Effector memory CD8-positive, alpha-beta T cell (primary cell): ENCODE measurements at regions not wholly inside any gene's neighbourhood (a gene's known extent, or its start where the extent isn't known, plus 50 kb on each side); places are given as distances from the start of the nearest gene placed in this dataset.
"Not testable (repeated sequence)": the region's sequence is repeated elsewhere in the genome, so short reads cannot be mapped to it uniquely, and the experiment has no call there.

ENCODE experiments used
- ATAC-seq: fragments of 150-1000 bp; cut with Tn5 transposase; replicated peaks from 2 replicates; pipeline ENCODE4 v1.10.0; 2021; ENCODE audit warnings: mild to moderate bottlenecking, moderate library complexity
- DNase-seq, 3 experiments: peaks; one replicate each; pipeline ENCODE4 v3.0.0; 2021
- H3K27ac Mint-ChIP-seq, 2 donors: one replicate each; pipeline ENCODE4 v1.8.0; 2022; ENCODE audit warnings: mild to moderate bottlenecking in 2 of 2, mixed read lengths in 2 of 2, moderate library complexity in 2 of 2
- H3K27me3 Mint-ChIP-seq, 2 donors: one replicate each; pipeline ENCODE4 v1.8.0; 2022; ENCODE audit warnings: mixed read lengths in 2 of 2
- H3K36me3 Mint-ChIP-seq: one replicate; pipeline ENCODE4 v1.8.0; 2022; ENCODE audit warnings: mild to moderate bottlenecking, moderate library complexity, mixed read lengths; ENCODE audit not compliant: insufficient read depth
- H3K4me1 Mint-ChIP-seq, 2 donors: one replicate each; pipeline ENCODE4 v1.8.0; 2022; ENCODE audit warnings: low read depth in 2 of 2, mixed read lengths in 2 of 2
- H3K4me3 Mint-ChIP-seq, 2 donors: one replicate each; pipeline ENCODE4 v1.8.0; 2022; ENCODE audit warnings: mild to moderate bottlenecking in 2 of 2, mixed read lengths in 2 of 2, moderate library complexity in 2 of 2
- H3K9me3 Mint-ChIP-seq, 2 donors: one replicate each; pipeline ENCODE4 v1.8.0; 2022; ENCODE audit warnings: mixed read lengths in 2 of 2

GRCh38 chr4:28488021-28488420 lies 1627.4 kb downstream of the STIM2 start:
- Mint-ChIP-seq H3K4me1 (no peaks in the 10 kb centered on the region), H3K27me3 (no peaks in the 10 kb centered on the region), H3K36me3 (no peaks in the 10 kb centered on the region), H3K27ac (no peak overlapping the region), H3K4me3 (no peak overlapping the region), H3K9me3 (peaks cover 5 to 13% of the 10 kb centered on the region in 2 donors)
- ATAC-seq (no peak), DNase-seq (no peak)

- H3K36me3 Mint-ChIP-seq = no peaks in the 10 kb centered on the region
- ATAC-seq (no peak), DNase-seq (no peak)
- no peaks in the 10 kb centered on the region for H3K4me1 Mint-ChIP-seq
- H3K27ac Mint-ChIP-seq = no peak overlapping the region
- no peak overlapping the region for H3K4me3 Mint-ChIP-seq
- no peaks in the 10 kb centered on the region for H3K27me3 Mint-ChIP-seq
- H3K9me3 Mint-ChIP-seq = peaks cover 4 to 20% of the 10 kb centered on the region in 2 donors
These were observed 1630.0 kb downstream of the STIM2 start for GRCh38 chr4:28490669-28491068.

- Mint-ChIP-seq H3K4me1 (no peaks in the 10 kb centered on the region), H3K27ac (no peak overlapping the region), H3K36me3 (no peaks in the 10 kb centered on the region), H3K27me3 (no peaks in the 10 kb centered on the region), H3K4me3 (no peak overlapping the region), H3K9me3 (peaks cover 2 to 8% of the 10 kb centered on the region in 2 donors)
- ATAC-seq (no peak), DNase-seq (no peak)
These were observed 1644.4 kb downstream of the STIM2 start for GRCh38 chr4:28505064-28505463.

GRCh38 chr4:28508636-28509035 lies 1648.0 kb downstream of the STIM2 start:
- no peaks in the 10 kb centered on the region for H3K27me3 Mint-ChIP-seq

GRCh38 chr4:28514766-28515165 lies 1654.1 kb downstream of the STIM2 start:
- ATAC-seq, DNase-seq, H3K4me1 Mint-ChIP-seq, H3K36me3 Mint-ChIP-seq, H3K4me3 Mint-ChIP-seq, H3K27me3 Mint-ChIP-seq, H3K27ac Mint-ChIP-seq: not testable (repeated sequence)
- H3K9me3 Mint-ChIP-seq = peaks cover 6 to 17% of the 10 kb centered on the region in 2 donors

More at GRCh38 chr4:28508636-28509035, 1648.0 kb downstream of the STIM2 start:
- DNase-seq = no peak
- H3K9me3 Mint-ChIP-seq = peaks cover 4 to 8% of the 10 kb centered on the region in 2 donors
- H3K36me3 Mint-ChIP-seq = no peaks in the 10 kb centered on the region
- no peaks in the 10 kb centered on the region for H3K4me1 Mint-ChIP-seq
- ATAC-seq = no peak
- H3K27ac Mint-ChIP-seq = no peak overlapping the region
- no peak overlapping the region for H3K4me3 Mint-ChIP-seq

GRCh38 chr4:28518561-28519165 lies 1658.0 kb downstream of the STIM2 start:
- no peak for DNase-seq
- Mint-ChIP-seq H3K36me3 (no peaks in the 10 kb centered on the region), H3K4me1 (no peaks in the 10 kb centered on the region), H3K9me3 (peaks cover 8 to 15% of the 10 kb centered on the region in 2 donors), H3K4me3 (no peak overlapping the region), H3K27ac (no peak overlapping the region), H3K27me3 (no peaks in the 10 kb centered on the region)
- ATAC-seq = no peak

GRCh38 chr4:28523681-28524190 lies 1663.1 kb downstream of the STIM2 start:
- no peak overlapping the region for H3K27ac Mint-ChIP-seq
- DNase-seq (no peak), ATAC-seq (no peak)
- H3K4me3 Mint-ChIP-seq = no peak overlapping the region
- H3K36me3 Mint-ChIP-seq = no peaks in the 10 kb centered on the region
- peaks cover 6 to 23% of the 10 kb centered on the region in 2 donors for H3K9me3 Mint-ChIP-seq
- no peaks in the 10 kb centered on the region for H3K27me3 Mint-ChIP-seq
- H3K4me1 Mint-ChIP-seq = no peaks in the 10 kb centered on the region

- no peak for DNase-seq
- Mint-ChIP-seq H3K4me1 (no peaks in the 10 kb centered on the region), H3K9me3 (peaks cover 0 to 11% of the 10 kb centered on the region in 2 donors), H3K4me3 (no peak overlapping the region), H3K27me3 (no peaks in the 10 kb centered on the region), H3K27ac (no peak overlapping the region), H3K36me3 (no peaks in the 10 kb centered on the region)
- ATAC-seq = no peak
These were observed 1675.5 kb downstream of the STIM2 start for GRCh38 chr4:28536124-28536523.

- no peak overlapping the region for H3K27ac Mint-ChIP-seq
- H3K27me3 Mint-ChIP-seq = no peaks in the 10 kb centered on the region
- DNase-seq = no peak
- no peak for ATAC-seq
- H3K9me3 Mint-ChIP-seq = peaks cover 7 to 10% of the 10 kb centered on the region in 2 donors
- H3K4me1 Mint-ChIP-seq = no peaks in the 10 kb centered on the region
- no peaks in the 10 kb centered on the region for H3K36me3 Mint-ChIP-seq
- H3K4me3 Mint-ChIP-seq = no peak overlapping the region
These were observed 1685.3 kb downstream of the STIM2 start for GRCh38 chr4:28545986-28546385.

- no peaks in the 10 kb centered on the region for H3K4me1 Mint-ChIP-seq
- no peaks in the 10 kb centered on the region for H3K27me3 Mint-ChIP-seq
- H3K9me3 Mint-ChIP-seq = peaks cover 7 to 14% of the 10 kb centered on the region in 2 donors
- H3K36me3 Mint-ChIP-seq = no peaks in the 10 kb centered on the region
- DNase-seq = no peak
- ATAC-seq = no peak
- no peak overlapping the region for H3K27ac Mint-ChIP-seq
- H3K4me3 Mint-ChIP-seq = no peak overlapping the region
These were observed 1687.5 kb downstream of the STIM2 start for GRCh38 chr4:28548136-28548535.

GRCh38 chr4:28548594-28548993 lies 1688.0 kb downstream of the STIM2 start:
- H3K36me3 Mint-ChIP-seq = no peaks in the 10 kb centered on the region
- H3K4me1 Mint-ChIP-seq = no peaks in the 10 kb centered on the region
- H3K9me3 Mint-ChIP-seq = peaks cover 7 to 17% of the 10 kb centered on the region in 2 donors
- no peak overlapping the region for H3K27ac Mint-ChIP-seq
- H3K4me3 Mint-ChIP-seq = no peak overlapping the region
- ATAC-seq (no peak), DNase-seq (no peak)
- H3K27me3 Mint-ChIP-seq = no peaks in the 10 kb centered on the region

GRCh38 chr4:28555866-28556265 lies 1695.2 kb downstream of the STIM2 start:
- Mint-ChIP-seq H3K36me3 (no peaks in the 10 kb centered on the region), H3K4me3 (no peak overlapping the region), H3K9me3 (peaks cover 9 to 20% of the 10 kb centered on the region in 2 donors), H3K4me1 (no peaks in the 10 kb centered on the region), H3K27me3 (no peaks in the 10 kb centered on the region), H3K27ac (no peak overlapping the region)
- ATAC-seq (no peak), DNase-seq (no peak)

- Mint-ChIP-seq H3K9me3 (peaks cover 9 to 15% of the 10 kb centered on the region in 2 donors), H3K36me3 (no peaks in the 10 kb centered on the region), H3K27ac (no peak overlapping the region), H3K4me1 (no peaks in the 10 kb centered on the region), H3K4me3 (no peak overlapping the region), H3K27me3 (no peaks in the 10 kb centered on the region)
- DNase-seq = no peak
- ATAC-seq = no peak
These were observed 1697.1 kb downstream of the STIM2 start for GRCh38 chr4:28557755-28558154.

GRCh38 chr4:28558895-28559294 lies 1698.3 kb downstream of the STIM2 start:
- ATAC-seq = no peak
- H3K36me3 Mint-ChIP-seq = no peaks in the 10 kb centered on the region
- H3K27ac Mint-ChIP-seq = no peak overlapping the region
- H3K9me3 Mint-ChIP-seq = peaks cover 8 to 9% of the 10 kb centered on the region in 2 donors
- no peaks in the 10 kb centered on the region for H3K27me3 Mint-ChIP-seq
- DNase-seq = no peak
- no peak overlapping the region for H3K4me3 Mint-ChIP-seq
- no peaks in the 10 kb centered on the region for H3K4me1 Mint-ChIP-seq
